ENCODE measurements at regions not wholly inside any gene's neighbourhood (a gene's known extent, or its start where the extent isn't known, plus 50 kb on each side); places are given as distances from the start of the nearest gene placed in this dataset.

- no peak overlapping the region for H3K4me3 ChIP-seq (ENCODE audit: low read depth, low read length)
- TF ChIP-seq, protein P1, sequence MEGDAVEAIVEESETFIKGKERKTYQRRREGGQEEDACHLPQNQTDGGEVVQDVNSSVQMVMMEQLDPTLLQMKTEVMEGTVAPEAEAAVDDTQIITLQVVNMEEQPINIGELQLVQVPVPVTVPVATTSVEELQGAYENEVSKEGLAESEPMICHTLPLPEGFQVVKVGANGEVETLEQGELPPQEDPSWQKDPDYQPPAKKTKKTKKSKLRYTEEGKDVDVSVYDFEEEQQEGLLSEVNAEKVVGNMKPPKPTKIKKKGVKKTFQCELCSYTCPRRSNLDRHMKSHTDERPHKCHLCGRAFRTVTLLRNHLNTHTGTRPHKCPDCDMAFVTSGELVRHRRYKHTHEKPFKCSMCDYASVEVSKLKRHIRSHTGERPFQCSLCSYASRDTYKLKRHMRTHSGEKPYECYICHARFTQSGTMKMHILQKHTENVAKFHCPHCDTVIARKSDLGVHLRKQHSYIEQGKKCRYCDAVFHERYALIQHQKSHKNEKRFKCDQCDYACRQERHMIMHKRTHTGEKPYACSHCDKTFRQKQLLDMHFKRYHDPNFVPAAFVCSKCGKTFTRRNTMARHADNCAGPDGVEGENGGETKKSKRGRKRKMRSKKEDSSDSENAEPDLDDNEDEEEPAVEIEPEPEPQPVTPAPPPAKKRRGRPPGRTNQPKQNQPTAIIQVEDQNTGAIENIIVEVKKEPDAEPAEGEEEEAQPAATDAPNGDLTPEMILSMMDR (IDR thresholded peaks at IDR 0.05; ENCODE audit: low read depth, low read length): no peak
- no peak for TF ChIP-seq MYC (IDR thresholded peaks at IDR 0.05; ENCODE audit: low read depth, low read length)
- TF ChIP-seq POLR2A (IDR thresholded peaks at IDR 0.05; ENCODE audit: extremely low read depth, insufficient read length): no peak
- TF ChIP-seq MAX (IDR thresholded peaks at IDR 0.05; ENCODE audit: low read depth, low read length): no peak
- DNase-seq (ENCODE audit: low read depth): no peak
These were observed 408.3 kb upstream of the ANKRD30A start for GRCh38 chr10:36717118-36717517.

DNA sequence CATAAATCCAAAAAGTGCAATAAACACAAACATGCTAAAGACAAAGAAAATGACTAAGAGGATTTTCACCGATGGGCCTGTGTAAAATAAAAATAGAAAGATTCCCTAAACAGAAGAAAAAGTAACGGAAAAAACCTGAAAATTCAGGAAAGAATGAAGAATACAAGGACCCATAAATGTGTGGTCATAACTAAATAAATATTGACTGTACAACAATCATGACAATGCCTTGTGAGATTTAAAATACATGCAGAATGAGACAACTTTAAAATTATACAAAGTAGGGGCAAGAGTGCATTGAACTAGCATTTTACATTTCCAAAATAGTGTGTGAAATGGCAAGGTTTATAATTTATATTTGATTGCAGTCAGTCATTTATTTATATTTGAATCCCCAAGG is 409.1 kb upstream of the ANKRD30A start:
- TF ChIP-seq POLR2A (IDR thresholded peaks at IDR 0.05; ENCODE audit: extremely low read depth, insufficient read length): no peak
- no peak overlapping the region for H3K4me3 ChIP-seq (ENCODE audit: low read depth, low read length)
- DNase-seq (ENCODE audit: low read depth): no peak

- no peak for TF ChIP-seq MAX (IDR thresholded peaks at IDR 0.05; ENCODE audit: low read depth, low read length)
- TF ChIP-seq POLR2A (IDR thresholded peaks at IDR 0.05; ENCODE audit: extremely low read depth, insufficient read length): no peak
- TF ChIP-seq, protein P1 (IDR thresholded peaks at IDR 0.05; ENCODE audit: low read depth, low read length): no peak
- TF ChIP-seq MYC (IDR thresholded peaks at IDR 0.05; ENCODE audit: low read depth, low read length): no peak
These were observed 412.7 kb upstream of the ANKRD30A start for GRCh38 chr10:36712695-36713094.

DNA sequence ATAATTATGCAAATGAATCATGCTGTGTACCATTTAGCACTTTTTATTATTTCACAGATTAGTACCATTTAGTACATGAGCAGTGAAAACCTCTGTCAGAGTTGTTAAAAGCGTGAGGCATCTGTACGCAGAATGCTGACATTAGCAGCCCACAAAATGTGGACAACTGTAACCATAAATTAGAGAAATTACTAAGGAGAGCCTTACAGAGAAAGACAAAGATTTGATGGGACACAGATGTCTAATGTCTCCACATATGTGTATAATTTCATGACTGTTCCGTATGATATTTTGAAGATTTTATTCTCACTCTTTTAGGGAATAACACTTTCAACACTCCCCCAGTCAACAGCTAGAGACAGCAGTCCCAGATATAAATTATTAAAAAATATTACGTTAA is 414.0 kb upstream of the ANKRD30A start:
- H3K4me3 ChIP-seq (ENCODE audit: low read depth, low read length): no peak overlapping the region
- DNase-seq (ENCODE audit: low read depth): no peak
- TF ChIP-seq MYC (IDR thresholded peaks at IDR 0.05; ENCODE audit: low read depth, low read length): no peak
- no peak for TF ChIP-seq POLR2A (IDR thresholded peaks at IDR 0.05; ENCODE audit: extremely low read depth, insufficient read length)
- TF ChIP-seq, protein P1 (IDR thresholded peaks at IDR 0.05; ENCODE audit: low read depth, low read length): no peak
- TF ChIP-seq MAX (IDR thresholded peaks at IDR 0.05; ENCODE audit: low read depth, low read length): no peak

More at GRCh38 chr10:36712695-36713094, 412.7 kb upstream of the ANKRD30A start:
- H3K4me3 ChIP-seq (ENCODE audit: low read depth, low read length): no peak overlapping the region
- no peak for DNase-seq (ENCODE audit: low read depth)

GRCh38 chr10:36704124-36704523 is 421.3 kb upstream of the ANKRD30A start:
- H3K4me3 ChIP-seq (ENCODE audit: low read depth, low read length): no peak overlapping the region

GRCh38 chr10:36703179-36703578 is 422.2 kb upstream of the ANKRD30A start:
- TF ChIP-seq MAX (IDR thresholded peaks at IDR 0.05; ENCODE audit: low read depth, low read length) (no peak), POLR2A (IDR thresholded peaks at IDR 0.05; ENCODE audit: extremely low read depth, insufficient read length) (no peak), MYC (IDR thresholded peaks at IDR 0.05; ENCODE audit: low read depth, low read length) (no peak)
- TF ChIP-seq, protein P1 (IDR thresholded peaks at IDR 0.05; ENCODE audit: low read depth, low read length): no peak
- no peak for DNase-seq (ENCODE audit: low read depth)
- no peak overlapping the region for H3K4me3 ChIP-seq (ENCODE audit: low read depth, low read length)

More at GRCh38 chr10:36704124-36704523, 421.3 kb upstream of the ANKRD30A start:
- no peak for DNase-seq (ENCODE audit: low read depth)
- no peak for TF ChIP-seq MAX (IDR thresholded peaks at IDR 0.05; ENCODE audit: low read depth, low read length)

DNA sequence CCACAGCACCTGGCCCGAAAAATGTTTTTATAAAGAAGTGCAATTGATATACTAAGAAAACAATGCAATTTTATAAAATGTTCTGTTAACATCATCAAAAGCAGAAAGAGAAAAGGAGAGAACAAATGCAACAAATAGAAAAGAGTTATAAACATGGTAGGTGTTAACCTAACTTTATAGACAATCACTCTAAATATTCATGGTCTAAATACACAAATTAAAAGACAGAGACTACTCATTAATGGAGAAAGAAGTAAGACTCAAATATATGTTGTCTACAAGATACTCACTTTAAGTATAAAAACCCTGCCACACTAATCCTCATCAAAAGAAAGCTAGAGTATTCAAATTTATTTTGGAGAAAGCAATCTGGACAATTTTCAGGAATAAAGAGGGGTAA is 425.3 kb upstream of the ANKRD30A start:
- H3K4me3 ChIP-seq (ENCODE audit: low read depth, low read length): no peak overlapping the region
- TF ChIP-seq MAX (IDR thresholded peaks at IDR 0.05; ENCODE audit: low read depth, low read length) (no peak), POLR2A (IDR thresholded peaks at IDR 0.05; ENCODE audit: extremely low read depth, insufficient read length) (no peak), MYC (IDR thresholded peaks at IDR 0.05; ENCODE audit: low read depth, low read length) (no peak)
- TF ChIP-seq, protein P1 (IDR thresholded peaks at IDR 0.05; ENCODE audit: low read depth, low read length): no peak
- DNase-seq (ENCODE audit: low read depth): no peak
